ENCODE measurements at regions not wholly inside any gene's neighbourhood (a gene's known extent, or its start where the extent isn't known, plus 50 kb on each side); places are given as distances from the start of the nearest gene placed in this dataset.

DNA sequence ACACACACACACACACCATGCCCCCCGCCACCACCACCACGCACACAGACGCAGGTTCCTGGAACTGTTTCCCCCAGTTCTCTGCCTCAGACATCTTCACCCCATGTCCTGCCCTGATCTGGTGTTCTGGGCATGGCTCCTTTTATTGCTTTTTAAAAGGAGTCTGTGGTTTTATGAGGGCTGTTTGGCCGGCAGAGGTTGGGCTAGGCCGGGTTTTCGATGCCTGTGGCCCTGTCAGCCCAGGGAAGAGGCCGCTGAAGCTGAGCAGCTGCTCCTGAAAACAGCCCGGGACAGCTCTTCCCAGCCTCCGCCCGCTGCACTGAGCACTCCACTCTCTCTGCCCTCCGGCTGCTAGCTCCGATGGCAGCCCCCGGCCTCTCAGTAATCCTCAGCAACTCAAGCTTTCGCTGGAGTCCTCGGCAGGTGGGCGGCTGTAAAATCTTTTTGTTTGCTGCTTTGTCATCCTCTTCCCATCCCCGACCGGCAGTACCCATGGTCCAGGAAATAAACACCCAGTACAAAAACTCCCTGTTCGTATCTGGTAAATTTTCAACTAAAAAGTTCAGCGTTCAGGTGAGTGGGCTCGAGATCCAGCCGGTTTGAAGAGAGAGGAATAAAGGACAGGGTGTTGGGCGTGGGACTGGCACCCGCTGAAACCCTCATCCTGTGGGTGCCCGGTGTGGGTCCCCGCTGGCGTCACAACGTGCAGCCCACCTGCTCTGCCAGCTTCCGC lies 103.0 kb upstream of the ERCC6L2 start:
- no peak overlapping the region for H3K4me3 ChIP-seq (ENCODE audit: extremely low read depth, insufficient read depth, low read length, poor library complexity, severe bottlenecking)
- 37 to 57% methylated on average over 16 to 23 of the region's 29 CpGs for WGBS, 2 experiments (ENCODE audit: insufficient coverage in 2 of 2)
- H3K27ac ChIP-seq (ENCODE audit: low read depth, low read length, severe bottlenecking): peak overlapping the region; percentile 78
- peaks cover 41% of the 10 kb centered on the region for H3K4me1 ChIP-seq (ENCODE audit: control insufficient read depth, insufficient read depth, low read length, poor library complexity, severe bottlenecking)
- no peaks in the 10 kb centered on the region for H3K36me3 ChIP-seq (ENCODE audit: control insufficient read depth, insufficient read depth, low read length)
- H3K9me3 ChIP-seq (ENCODE audit: control insufficient read depth, low read length): no peaks in the 10 kb centered on the region

DNA sequence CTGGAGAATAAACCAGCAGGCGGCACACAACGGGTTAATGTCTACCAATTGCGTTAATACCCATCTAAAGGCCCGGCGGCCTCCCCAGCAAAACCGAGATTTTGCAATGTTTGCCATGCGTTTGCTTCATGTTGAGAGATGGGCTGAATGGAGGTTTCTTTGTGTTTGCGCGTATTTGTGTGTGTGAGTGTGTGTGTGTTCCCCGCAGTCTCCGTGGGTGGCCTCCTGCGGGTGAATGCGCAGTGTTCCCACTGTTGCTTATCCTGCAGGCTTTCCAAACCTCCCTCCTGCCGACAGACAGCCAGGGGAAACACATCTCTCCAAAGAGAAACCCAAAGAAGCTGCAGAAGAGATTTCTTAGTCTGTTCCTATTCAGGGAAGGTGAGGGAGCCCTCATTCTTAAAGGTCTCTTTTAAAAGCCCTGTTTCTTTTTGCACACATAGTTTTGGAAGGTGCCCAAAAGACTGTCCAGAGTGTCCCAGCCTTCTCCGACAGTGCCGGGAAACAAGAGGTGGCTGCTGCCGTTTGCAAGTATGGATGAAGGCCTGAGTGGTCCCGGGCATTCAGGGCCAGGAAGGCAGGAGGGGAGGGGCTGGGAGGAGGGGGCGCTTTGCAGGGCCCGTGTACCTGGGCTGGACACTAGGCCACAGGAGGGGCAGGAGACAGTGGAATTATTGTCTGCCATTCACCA lies 103.8 kb upstream of the ERCC6L2 start:
- Histone ChIP-seq H3K36me3 (ENCODE audit: control insufficient read depth, insufficient read depth, low read length) (no peaks in the 10 kb centered on the region), H3K9me3 (ENCODE audit: control insufficient read depth, low read length) (no peaks in the 10 kb centered on the region), H3K27ac (ENCODE audit: low read depth, low read length, severe bottlenecking) (peak overlapping the region; percentile 78), H3K4me3 (ENCODE audit: extremely low read depth, insufficient read depth, low read length, poor library complexity, severe bottlenecking) (no peak overlapping the region), H3K4me1 (ENCODE audit: control insufficient read depth, insufficient read depth, low read length, poor library complexity, severe bottlenecking) (peaks cover 35% of the 10 kb centered on the region)
- WGBS, 2 experiments (ENCODE audit: insufficient coverage in 2 of 2): 15 to 20% methylated on average over 7 to 8 of the region's 20 CpGs

GRCh38 chr9:95770653-95771131 lies 104.8 kb upstream of the ERCC6L2 start:
- 0 to 11% methylated on average over 3 to 6 of the region's 7 CpGs for WGBS, 2 experiments (ENCODE audit: insufficient coverage in 2 of 2)
- H3K27ac ChIP-seq (ENCODE audit: low read depth, low read length, severe bottlenecking): peak overlapping the region; percentile 38
- H3K4me1 ChIP-seq (ENCODE audit: control insufficient read depth, insufficient read depth, low read length, poor library complexity, severe bottlenecking): peaks cover 33% of the 10 kb centered on the region
- H3K9me3 ChIP-seq (ENCODE audit: control insufficient read depth, low read length): no peaks in the 10 kb centered on the region
- no peak overlapping the region for H3K4me3 ChIP-seq (ENCODE audit: extremely low read depth, insufficient read depth, low read length, poor library complexity, severe bottlenecking)
- H3K36me3 ChIP-seq (ENCODE audit: control insufficient read depth, insufficient read depth, low read length): no peaks in the 10 kb centered on the region

GRCh38 chr9:95769909-95770433 lies 105.5 kb upstream of the ERCC6L2 start:
- no peak overlapping the region for H3K27ac ChIP-seq (ENCODE audit: low read depth, low read length, severe bottlenecking)
- H3K36me3 ChIP-seq (ENCODE audit: control insufficient read depth, insufficient read depth, low read length): no peaks in the 10 kb centered on the region
- WGBS, 2 experiments (ENCODE audit: insufficient coverage in 2 of 2): 88 to 89% methylated on average over 6 of the region's 6 CpGs
- no peak overlapping the region for H3K4me3 ChIP-seq (ENCODE audit: extremely low read depth, insufficient read depth, low read length, poor library complexity, severe bottlenecking)
- H3K9me3 ChIP-seq (ENCODE audit: control insufficient read depth, low read length): no peaks in the 10 kb centered on the region
- H3K4me1 ChIP-seq (ENCODE audit: control insufficient read depth, insufficient read depth, low read length, poor library complexity, severe bottlenecking): peaks cover 33% of the 10 kb centered on the region

GRCh38 chr9:95769473-95769872 lies 106.0 kb upstream of the ERCC6L2 start:
- WGBS, 2 experiments (ENCODE audit: insufficient coverage in 2 of 2): 95 to 100% methylated on average over 2 of the region's 2 CpGs
- H3K4me1 ChIP-seq (ENCODE audit: control insufficient read depth, insufficient read depth, low read length, poor library complexity, severe bottlenecking): peaks cover 33% of the 10 kb centered on the region
- no peaks in the 10 kb centered on the region for H3K36me3 ChIP-seq (ENCODE audit: control insufficient read depth, insufficient read depth, low read length)
- no peaks in the 10 kb centered on the region for H3K9me3 ChIP-seq (ENCODE audit: control insufficient read depth, low read length)
- no peak overlapping the region for H3K27ac ChIP-seq (ENCODE audit: low read depth, low read length, severe bottlenecking)
- no peak overlapping the region for H3K4me3 ChIP-seq (ENCODE audit: extremely low read depth, insufficient read depth, low read length, poor library complexity, severe bottlenecking)

GRCh38 chr9:95766906-95767305 lies 108.6 kb upstream of the ERCC6L2 start:
- Histone ChIP-seq H3K9me3 (ENCODE audit: control insufficient read depth, low read length) (no peaks in the 10 kb centered on the region), H3K36me3 (ENCODE audit: control insufficient read depth, insufficient read depth, low read length) (no peaks in the 10 kb centered on the region), H3K4me3 (ENCODE audit: extremely low read depth, insufficient read depth, low read length, poor library complexity, severe bottlenecking) (no peak overlapping the region), H3K27ac (ENCODE audit: low read depth, low read length, severe bottlenecking) (no peak overlapping the region), H3K4me1 (ENCODE audit: control insufficient read depth, insufficient read depth, low read length, poor library complexity, severe bottlenecking) (peaks cover 24% of the 10 kb centered on the region)
- WGBS, 2 experiments (ENCODE audit: insufficient coverage in 2 of 2): 73 to 75% methylated on average over 4 of the region's 4 CpGs

GRCh38 chr9:95764533-95765319 lies 110.8 kb upstream of the ERCC6L2 start:
- no peak overlapping the region for H3K27ac ChIP-seq (ENCODE audit: low read depth, low read length, severe bottlenecking)
- no peaks in the 10 kb centered on the region for H3K36me3 ChIP-seq (ENCODE audit: control insufficient read depth, insufficient read depth, low read length)
- peaks cover 5% of the 10 kb centered on the region for H3K4me1 ChIP-seq (ENCODE audit: control insufficient read depth, insufficient read depth, low read length, poor library complexity, severe bottlenecking)
- no peaks in the 10 kb centered on the region for H3K9me3 ChIP-seq (ENCODE audit: control insufficient read depth, low read length)
- WGBS, 2 experiments (ENCODE audit: insufficient coverage in 2 of 2): 84 to 85% methylated on average over 12 to 14 of the region's 19 CpGs
- no peak overlapping the region for H3K4me3 ChIP-seq (ENCODE audit: extremely low read depth, insufficient read depth, low read length, poor library complexity, severe bottlenecking)

- Histone ChIP-seq H3K36me3 (ENCODE audit: control insufficient read depth, insufficient read depth, low read length) (no peaks in the 10 kb centered on the region), H3K9me3 (ENCODE audit: control insufficient read depth, low read length) (no peaks in the 10 kb centered on the region), H3K4me3 (ENCODE audit: extremely low read depth, insufficient read depth, low read length, poor library complexity, severe bottlenecking) (no peak overlapping the region), H3K4me1 (ENCODE audit: control insufficient read depth, insufficient read depth, low read length, poor library complexity, severe bottlenecking) (peaks cover 3% of the 10 kb centered on the region), H3K27ac (ENCODE audit: low read depth, low read length, severe bottlenecking) (no peak overlapping the region)
- 90 to 92% methylated on average over 2 of the region's 2 CpGs for WGBS, 2 experiments (ENCODE audit: insufficient coverage in 2 of 2)
Observed at GRCh38 chr9:95763983-95764382, 111.5 kb upstream of the ERCC6L2 start.

DNA sequence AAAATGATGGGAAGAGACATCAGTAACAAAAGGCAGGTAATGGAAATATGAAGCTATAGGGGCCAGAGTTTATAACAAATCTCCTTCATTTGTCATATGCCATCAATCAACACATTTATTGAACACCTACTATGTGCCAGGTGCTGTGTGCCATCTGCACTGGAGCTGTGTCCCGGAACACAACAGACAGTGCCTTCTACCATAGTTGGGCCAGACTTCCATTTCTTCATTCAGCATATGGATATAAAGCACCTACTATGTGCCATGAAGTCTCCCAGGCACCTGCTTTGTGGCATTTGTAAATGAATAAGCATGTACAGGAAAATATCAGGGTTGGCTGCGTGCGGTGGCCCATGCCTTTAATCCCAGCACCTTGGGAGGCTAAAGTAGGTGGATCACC lies 112.5 kb upstream of the ERCC6L2 start:
- peaks cover 3% of the 10 kb centered on the region for H3K4me1 ChIP-seq (ENCODE audit: control insufficient read depth, insufficient read depth, low read length, poor library complexity, severe bottlenecking)
- no peak overlapping the region for H3K27ac ChIP-seq (ENCODE audit: low read depth, low read length, severe bottlenecking)
- 84 to 87% methylated on average over 2 to 3 of the region's 3 CpGs for WGBS, 2 experiments (ENCODE audit: insufficient coverage in 2 of 2)
- no peak overlapping the region for H3K4me3 ChIP-seq (ENCODE audit: extremely low read depth, insufficient read depth, low read length, poor library complexity, severe bottlenecking)
- no peaks in the 10 kb centered on the region for H3K9me3 ChIP-seq (ENCODE audit: control insufficient read depth, low read length)
- H3K36me3 ChIP-seq (ENCODE audit: control insufficient read depth, insufficient read depth, low read length): no peaks in the 10 kb centered on the region

GRCh38 chr9:95762322-95762721 lies 113.2 kb upstream of the ERCC6L2 start:
- no peak overlapping the region for H3K27ac ChIP-seq (ENCODE audit: low read depth, low read length, severe bottlenecking)
- H3K4me3 ChIP-seq (ENCODE audit: extremely low read depth, insufficient read depth, low read length, poor library complexity, severe bottlenecking): no peak overlapping the region
- 90 to 100% methylated on average over 2 to 4 of the region's 6 CpGs for WGBS, 2 experiments (ENCODE audit: insufficient coverage in 2 of 2)
- H3K36me3 ChIP-seq (ENCODE audit: control insufficient read depth, insufficient read depth, low read length): no peaks in the 10 kb centered on the region
- no peaks in the 10 kb centered on the region for H3K9me3 ChIP-seq (ENCODE audit: control insufficient read depth, low read length)
- peaks cover 3% of the 10 kb centered on the region for H3K4me1 ChIP-seq (ENCODE audit: control insufficient read depth, insufficient read depth, low read length, poor library complexity, severe bottlenecking)
